Hematopoietic multipotent progenitor cell (in vitro differentiated cells): ENCODE measurements at regions not wholly inside any gene's neighbourhood (a gene's known extent, or its start where the extent isn't known, plus 50 kb on each side); places are given as distances from the start of the nearest gene placed in this dataset.

Source experiments
- DNase-seq, 3 donors: peaks; one replicate each; pipeline ENCODE4 v3.0.0-alpha.2; 2011 to 2015; ENCODE audit warnings: low read depth in 2 of 3, low spot score in 2 of 3

DNA sequence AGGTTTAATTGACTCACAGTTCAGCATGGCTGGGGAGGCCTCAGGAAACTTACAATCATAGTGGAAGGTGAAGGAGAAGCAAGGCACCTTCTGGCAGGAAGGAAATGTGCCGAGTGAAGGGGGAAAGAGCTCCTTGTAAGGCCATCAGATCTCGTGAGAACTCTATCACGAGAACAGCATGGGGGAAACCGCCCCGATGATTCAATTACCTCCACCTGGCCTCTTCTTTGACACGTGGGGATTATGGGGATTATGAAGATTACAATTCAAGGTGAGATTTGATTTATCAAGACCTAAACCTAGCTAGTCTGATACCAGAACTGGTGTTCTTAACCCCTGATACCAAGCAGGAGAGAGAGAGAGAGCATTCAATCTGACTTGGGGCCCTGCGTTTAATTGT lies 258.7 kb downstream of the PTEN start:
- no peak for DNase-seq

DNA sequence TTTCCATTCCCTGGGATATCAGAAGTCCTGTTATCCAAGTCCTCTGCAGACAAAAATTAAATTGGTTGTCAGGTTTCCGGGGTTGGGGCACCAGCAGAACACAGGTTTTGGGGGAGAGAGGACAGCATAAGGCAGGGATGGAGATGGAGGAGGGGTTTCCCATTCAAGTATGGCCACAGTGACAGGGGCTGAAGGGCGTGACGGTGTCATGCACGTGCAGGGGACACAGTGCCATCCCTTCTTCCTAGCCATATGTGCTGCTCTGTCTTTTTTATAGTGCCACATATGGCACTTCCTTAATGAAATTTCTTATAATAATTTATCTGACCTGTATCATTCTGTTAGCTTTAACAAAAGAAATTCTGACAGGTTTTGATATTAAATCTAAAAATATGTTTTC lies 259.2 kb downstream of the PTEN start:
- no peak for DNase-seq

DNA sequence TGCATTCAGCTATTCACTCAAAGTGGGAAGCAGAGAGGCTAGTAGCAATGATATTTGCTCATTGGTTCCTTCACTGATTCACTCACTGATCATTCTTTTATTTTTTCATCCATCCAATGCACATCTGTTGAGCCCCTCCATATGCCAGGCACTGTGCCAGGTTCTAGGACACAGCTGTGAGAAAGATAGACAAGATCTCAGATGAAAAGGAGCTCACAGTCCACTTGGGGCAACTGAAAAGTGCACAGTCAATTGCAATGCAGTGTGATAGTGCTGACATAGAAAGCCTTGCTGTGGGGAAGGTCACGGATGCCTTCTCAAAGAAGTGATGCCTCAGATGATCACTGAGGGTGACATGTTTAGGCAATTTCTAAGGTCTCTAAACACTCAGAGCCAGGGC lies 262.3 kb downstream of the PTEN start:
- DNase-seq, result peak in 1 of 3 donors; percentile 29

DNA sequence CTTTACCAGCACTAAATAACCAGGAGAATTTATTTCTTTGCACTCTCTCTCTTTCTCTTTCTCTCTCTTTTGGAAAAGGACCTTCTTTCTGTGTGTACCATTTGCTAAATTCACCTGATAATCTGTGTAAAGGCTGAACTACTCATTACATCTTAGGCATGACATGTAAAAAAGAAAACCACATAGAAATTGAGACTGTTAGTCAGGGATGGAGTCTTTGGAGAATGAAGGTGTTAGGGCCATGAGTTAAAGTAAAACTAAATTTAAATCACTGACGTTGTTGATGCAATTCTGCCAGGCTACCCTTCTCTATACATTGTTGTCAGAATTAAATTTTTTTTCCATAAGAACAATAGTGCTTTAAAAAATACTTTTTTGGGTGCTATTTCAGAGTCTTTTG lies 263.3 kb downstream of the PTEN start:
- DNase-seq, result no peak

DNA sequence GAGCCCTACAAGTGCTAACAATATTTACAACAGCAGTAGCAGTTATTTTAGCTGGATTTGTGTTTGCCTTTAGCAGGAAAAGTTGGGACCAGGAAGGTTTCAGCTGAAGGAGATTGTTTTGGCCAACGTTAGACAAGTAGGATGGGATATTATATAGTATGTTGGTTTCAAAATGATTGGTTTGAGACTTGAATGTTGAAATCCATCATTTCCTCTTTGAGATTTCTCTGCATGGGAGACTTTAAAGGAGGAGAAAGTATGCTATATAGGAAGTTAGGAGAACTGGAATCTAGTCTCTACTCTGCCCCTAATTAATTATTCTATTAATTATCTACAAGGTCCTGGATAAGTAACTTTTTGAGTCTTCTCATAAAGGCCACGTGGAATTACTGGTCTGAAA lies 263.8 kb downstream of the PTEN start:
- no peak for DNase-seq

DNA sequence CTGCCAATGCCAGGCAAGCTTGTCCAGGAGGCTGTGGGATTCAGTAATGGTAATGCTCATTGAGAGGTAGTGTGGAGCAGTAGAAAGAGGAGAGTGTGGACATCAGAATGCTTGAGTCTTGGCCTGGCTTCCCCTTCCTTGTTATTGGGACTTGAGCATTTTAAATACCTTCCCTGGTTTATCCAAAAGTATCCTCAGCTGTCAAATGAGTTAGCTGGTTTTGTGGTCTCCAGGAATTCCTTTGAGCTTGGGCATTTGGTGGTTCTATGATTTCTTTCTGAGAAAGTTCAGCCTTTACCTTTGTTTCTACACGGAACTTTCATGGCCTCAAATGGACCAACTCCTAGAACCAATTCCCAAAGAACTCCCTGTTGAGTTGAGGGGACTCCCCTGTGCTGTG lies 264.3 kb downstream of the PTEN start:
- DNase-seq, result no peak

DNA sequence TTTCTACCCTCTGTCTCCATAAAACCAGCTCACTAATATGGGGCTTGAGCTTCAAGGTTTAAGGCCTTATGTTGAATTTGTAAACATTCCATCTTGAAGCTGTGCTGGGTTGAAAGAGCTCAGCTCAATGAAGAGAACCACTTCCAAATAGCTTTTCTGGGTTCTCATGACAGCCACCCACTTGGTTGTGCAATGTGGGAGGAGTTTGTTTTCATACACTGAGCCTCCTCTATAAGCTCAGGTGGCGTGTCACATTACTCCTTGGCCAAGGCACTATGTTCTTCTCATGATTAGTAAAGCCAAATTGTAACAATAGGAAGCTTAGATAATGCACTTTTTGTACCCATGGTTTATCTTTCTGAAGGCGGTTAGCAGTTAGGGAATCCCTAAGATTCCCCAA lies 265.6 kb downstream of the PTEN start:
- DNase-seq, result no peak

DNA sequence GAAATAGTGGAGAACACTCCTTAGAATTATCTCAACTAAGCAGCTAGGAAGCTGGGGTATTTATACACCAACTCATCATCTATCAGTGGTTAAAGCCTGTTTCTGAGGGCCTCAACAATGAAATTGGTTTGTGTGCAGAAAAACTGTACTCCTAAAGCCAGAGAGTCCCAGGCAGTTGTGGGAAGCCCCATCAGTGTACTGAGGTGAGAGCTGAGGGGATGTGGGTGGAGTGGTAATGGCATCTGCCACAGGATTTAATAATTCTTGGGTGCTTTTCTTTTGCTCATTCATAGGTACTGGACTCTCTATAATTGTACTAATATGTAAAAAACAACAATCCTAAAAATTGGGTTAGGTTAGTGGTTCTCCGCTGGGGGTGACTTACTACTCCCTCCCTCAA lies 267.5 kb downstream of the PTEN start:
- no peak for DNase-seq

DNA sequence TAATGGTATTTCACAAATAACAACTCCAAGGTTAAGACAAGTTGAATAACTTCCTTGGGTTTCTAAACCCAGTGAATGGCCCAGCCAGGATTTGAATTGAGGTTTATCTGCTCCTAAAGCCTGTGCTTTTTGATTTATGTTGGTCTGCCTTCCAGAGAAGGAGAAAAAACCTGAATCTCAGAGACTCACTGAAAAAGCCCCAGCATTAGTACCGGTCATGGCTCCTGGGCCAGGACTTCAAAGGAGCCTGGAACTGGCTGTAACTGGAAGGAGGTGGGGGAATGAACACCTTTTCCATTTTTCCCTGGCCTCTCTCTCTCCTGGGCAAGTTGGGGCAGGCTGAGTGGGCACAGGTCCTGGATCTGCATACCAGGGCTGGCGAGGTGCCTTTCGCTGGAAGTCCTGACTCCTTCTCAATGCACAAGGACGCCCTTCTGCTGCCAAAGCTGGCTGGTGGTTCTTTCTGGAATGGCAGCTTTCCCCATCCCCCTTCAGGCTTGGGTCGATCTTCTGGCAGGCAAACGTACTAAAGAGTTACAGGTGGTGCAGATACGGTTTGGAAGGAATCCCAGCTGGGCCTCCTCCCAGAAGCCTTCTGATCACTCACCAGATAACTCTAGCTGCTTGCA lies 268.2 kb downstream of the PTEN start:
- no peak for DNase-seq

DNA sequence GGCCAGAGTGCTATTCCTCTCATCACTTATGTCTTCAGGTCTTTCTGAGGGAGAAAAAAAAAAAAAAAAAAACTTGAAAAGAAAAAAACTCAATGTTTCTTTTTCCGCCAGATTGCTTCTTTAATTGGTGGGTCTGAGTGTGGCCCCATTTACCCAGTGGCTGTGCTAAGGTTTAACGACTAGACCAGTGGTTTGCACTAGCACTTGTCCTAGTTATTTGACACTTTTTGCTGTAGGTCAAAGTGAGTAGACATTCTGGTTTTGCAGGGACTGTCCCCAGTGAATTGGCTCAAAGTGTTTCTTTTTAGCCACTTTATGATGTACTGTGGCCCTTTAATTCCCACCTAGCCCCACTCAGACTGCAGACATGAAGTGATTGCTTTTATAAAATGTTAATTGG lies 273.3 kb downstream of the PTEN start:
- DNase-seq, result no peak

DNA sequence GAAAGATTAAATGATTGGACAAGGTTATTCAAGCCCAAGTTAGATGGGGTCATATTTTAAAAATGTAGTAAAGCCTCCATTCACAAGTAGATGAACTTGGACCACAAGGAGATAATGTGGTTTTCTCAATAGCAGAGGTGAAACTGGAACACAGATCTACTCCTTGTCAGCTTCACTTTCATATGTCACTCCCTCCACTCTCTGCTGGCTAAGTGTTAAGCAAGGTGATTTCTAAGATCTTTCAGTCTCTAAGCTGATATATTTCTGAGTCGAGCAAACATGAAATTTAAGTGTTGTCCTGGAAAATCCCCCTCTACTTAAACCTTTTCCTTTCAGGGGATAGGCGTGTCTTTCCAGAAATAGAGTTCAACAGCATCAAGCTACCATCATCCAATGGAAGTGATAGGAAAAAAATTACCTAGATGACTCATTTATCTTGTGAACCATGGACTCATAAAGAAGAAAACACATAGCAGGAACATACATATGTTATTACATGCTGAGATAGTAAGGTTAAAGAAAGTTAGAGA lies 275.0 kb downstream of the PTEN start:
- DNase-seq, result no peak

DNA sequence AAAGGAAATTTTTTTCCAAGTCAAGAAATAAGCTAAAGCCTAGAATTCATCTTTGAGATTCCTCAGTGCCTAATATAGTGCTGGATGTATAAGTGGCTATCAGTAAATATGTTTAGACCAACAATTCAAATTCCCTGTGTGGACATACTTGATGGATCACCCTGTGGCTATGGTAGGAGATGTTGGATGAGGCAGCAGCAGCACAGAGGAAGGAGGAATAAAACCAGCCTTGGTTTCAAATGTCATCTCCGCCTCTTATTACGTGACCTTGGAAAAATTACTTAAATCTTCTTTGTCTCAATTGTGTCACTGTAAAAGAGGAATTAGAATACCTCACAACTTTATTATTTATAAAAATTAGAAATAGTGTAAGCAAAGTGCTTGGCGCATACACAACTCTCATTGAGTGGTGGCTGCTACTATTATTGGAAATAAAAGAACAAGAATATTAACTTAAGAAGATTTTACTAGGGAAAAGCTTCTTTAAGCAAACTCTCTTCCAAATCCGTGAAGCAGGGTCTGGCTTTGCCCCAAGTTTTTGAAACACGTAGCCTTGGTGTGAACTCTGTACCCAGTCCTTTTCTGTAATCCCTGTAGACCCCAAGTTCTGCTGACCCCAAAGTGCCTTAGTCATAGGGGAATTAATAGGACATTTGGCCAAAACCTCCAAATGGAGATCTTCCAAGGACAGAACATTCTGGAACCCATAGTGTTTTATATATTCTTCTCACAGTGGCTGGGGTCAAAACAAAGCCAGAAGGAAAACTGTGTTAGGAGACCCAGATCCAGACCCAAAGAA lies 283.8 kb downstream of the PTEN start:
- no peak for DNase-seq

DNA sequence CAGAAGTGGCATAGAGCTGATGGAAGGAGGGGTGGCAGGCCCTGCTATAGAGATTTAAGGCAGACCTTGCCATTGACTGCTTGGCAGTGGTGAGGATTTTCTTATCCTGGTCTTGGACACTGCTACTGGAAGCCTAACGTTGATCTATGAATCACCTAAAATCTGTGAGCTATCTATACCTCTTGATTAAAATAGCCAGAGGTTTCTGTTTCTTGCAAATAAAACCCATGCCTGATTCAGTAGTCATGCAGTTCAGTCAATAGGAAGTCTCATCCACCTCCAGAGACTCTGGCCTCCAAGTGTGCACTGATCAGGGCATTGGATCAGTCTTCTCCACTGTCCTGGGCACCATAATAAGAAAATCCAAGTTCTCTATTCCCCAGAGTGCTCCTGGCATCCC lies 286.5 kb downstream of the PTEN start:
- no peak for DNase-seq

DNA sequence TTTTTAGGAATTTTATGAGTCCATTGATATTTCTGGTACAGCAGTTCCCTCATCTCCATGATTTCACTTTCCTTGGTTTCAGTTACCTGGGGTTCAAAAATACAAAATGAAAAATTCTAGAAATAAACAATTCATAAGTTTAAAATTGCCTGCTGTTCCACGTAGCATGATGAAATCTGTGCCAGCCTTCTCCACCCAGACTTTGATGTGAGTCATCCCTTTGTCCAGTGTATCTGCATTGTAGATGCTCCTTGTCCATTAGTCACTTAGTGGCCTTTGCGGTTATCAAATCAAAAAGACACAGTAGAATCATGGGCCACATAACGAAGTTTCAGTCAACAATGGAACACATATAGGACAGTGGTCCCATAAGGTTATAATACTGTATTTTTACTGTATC lies 286.9 kb downstream of the PTEN start:
- DNase-seq, result no peak

DNA sequence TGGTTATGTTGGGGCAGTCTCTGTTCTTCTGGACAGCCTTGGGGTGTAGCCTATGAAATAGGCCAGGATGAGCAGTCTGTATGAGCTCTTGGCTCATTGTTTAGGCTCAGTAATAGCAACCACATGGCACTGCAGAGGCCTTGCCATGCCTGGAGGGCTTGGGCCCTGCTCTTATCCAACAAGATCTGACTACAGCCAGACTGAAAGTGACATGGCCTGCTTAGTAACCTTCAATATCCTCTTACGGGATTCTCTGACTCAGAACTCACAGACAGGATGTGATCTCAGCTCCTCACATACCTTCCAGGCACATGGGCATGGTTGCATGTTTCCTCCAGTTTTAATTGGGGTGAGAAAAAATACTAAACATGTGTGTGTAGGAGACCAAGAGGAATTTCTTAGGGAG lies 289.3 kb downstream of the PTEN start:
- no peak for DNase-seq

DNA sequence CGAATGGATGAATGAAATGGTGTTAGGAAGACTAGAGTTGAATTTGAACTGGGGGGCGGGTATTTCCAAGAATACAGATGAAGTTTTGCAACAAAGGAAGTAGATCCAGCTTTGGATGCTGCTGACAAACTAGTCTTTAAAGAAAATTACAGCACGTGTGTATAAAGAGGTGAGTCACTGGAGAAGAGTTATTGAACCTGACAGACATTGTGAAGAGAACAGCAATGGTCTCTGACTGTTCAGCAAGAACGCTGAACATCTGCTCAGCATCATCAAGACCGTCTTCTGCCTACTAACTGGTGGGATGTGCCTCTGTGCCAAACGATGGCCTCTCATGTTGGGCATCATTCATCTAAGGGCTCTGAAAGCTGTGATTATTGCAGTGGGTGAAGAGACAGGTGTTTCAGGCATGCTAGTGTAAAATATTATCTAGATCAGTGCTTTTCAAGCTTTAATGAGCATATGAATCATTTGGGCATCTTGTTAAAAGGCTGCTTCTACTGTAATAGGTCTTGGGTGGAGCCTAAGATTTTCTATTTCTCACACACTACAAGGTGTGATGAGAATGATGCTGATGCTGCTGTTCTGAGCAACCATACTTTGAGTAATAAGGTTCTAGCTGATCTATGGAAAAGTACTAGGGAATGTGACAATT lies 291.3 kb downstream of the PTEN start:
- DNase-seq, result no peak

DNA sequence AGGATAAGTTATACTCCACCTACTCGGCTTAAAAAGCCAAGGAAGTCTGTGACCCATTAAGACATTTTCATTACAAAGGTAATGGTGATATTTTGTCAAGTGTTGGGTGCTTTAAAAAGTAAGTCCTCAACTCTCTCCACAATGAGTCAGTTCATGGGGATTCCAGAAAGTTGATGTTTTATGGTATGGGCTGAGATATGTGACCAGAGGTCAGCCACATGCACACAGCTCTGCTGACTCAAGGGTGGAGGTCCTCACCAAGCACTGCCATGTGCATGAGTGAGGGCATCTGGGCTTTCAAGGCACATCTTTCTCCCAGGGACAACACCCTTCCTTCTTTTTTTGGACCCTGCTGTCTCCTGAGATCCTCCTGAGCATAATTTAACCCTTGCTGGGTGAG lies 292.9 kb downstream of the PTEN start:
- DNase-seq, result no peak

DNA sequence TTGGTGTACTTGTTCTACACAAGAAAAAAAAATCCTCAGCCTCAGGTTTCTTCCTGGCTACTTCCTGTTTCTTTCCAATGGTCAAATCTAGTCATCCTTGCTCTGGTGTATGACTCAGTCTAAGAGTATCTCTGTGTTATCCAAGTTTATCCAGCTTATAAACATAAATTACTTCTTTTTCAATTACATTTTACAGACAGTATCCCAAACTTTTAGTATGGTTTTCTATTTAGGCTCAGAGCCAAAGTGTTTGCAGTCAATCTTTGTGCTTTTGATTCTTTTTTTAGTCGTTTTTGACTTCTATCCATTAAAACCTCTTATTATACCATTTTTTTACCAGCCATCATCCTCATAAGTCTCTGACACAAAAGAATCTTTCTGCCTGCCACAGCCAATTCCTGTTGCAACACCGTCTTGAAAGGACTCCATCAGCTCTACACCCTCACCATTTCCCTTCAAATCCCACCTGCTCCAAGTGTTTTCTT lies 294.6 kb downstream of the PTEN start:
- no peak for DNase-seq

DNA sequence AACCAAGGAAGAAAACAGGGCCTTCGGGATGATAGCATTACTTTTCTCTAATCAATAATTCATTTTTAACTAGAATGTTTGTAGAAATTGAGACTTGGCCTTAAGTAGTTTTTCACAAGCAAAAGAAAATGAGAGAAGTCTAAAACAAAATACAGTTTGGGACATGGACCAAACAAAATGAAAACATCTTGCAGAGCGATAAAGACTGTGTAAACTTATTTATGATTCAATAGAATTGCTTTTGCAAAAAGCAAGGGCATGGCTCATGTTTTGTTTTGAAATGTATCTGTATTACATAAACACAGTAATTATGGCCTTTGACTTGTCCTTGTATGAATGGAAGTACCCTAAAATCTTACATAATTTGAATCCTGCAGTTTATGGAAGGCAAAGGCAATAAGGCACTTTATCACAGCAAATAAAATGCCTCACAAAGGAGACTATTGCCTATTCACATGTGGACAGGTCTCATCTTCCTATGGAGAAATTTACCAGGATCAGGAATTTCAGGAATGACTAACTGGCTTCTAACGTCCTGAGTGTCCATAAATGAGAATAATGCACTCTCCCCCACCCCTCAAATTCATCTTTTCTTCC lies 295.2 kb downstream of the PTEN start:
- no peak for DNase-seq

DNA sequence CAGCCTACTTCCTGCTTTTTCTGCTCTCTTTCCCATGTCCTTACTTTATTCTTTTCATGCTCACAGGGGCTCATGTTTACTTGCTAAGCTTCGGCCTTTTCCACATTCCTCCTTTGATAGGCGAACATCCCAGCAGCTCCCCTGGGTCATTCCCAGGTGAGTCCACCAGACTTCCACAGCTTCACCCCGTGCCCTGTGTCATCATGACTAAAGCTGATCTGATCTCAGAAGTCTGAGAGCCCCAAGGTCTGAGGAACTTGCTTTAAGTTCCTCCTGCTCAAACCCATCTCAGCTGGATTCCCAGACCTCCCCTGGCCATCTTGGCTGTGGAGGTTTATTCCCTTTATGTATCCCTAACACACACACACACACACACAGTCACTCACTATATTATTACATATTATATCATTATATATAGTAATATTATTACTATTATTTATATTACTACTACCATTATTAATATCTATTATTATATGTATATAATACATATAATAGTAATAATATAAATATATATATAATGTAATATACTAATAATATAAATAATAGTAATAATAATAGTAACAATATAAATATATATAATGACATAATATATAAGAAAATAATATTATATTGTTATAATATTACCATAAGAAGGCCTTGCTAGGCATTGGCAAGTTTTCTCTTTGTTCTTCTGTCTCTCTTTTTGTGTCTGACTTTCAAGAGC lies 295.9 kb downstream of the PTEN start:
- DNase-seq, result no peak

DNA sequence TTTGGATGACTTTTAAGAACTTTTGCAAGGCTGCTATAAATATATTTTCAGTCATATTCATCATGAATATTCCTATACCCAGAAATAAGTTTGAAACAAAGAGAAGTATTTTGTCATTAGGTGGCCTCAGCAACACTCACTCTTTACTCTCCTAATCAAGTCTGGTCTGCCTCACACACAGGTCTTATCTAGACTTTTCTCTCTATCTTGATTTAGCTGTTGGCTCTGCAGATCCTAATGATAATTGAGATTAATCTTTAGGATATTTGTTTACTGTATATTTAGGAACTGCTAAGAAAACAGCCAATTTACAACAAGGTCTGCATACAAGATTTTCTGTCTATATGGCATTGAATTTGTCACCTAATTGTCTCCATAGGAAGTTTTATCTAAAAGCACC lies 297.6 kb downstream of the PTEN start:
- no peak for DNase-seq
